ENCODE measurements at regions not wholly inside any gene's neighbourhood (a gene's known extent, or its start where the extent isn't known, plus 50 kb on each side); places are given as distances from the start of the nearest gene placed in this dataset.

GRCh38 chr4:55216863-55217635 is 91.7 kb upstream of the KDR start:
- DNase-seq = no peak
- Histone ChIP-seq H3K4me1 (ENCODE audit: insufficient read depth) (no peaks in the 10 kb centered on the region), H3K36me3 (no peaks in the 10 kb centered on the region), H3K27ac (no peak overlapping the region), H3K9me3 (no peaks in the 10 kb centered on the region), H3K27me3 (no peaks in the 10 kb centered on the region), H3K4me3 (no peak overlapping the region)
- 74 to 88% (median 81%) methylated on average over 4 of the region's 4 CpGs for WGBS, 3 donors
- TF ChIP-seq EP300 (IDR thresholded peaks at IDR 0.05) (no peak), POLR2A (IDR thresholded peaks at IDR 0.05) (no peak), CTCF (IDR thresholded peaks at IDR 0.05) (no peak)
- intact Hi-C loops (cut with DNase I) = no loop called here

- no peaks in the 10 kb centered on the region for H3K9me3 ChIP-seq
- 42 to 59% (median 57%) methylated on average over 5 of the region's 5 CpGs for WGBS, 3 donors
- no peaks in the 10 kb centered on the region for H3K27me3 ChIP-seq
- intact Hi-C loops (cut with DNase I) = no loop called here
- no peak for DNase-seq
- H3K27ac ChIP-seq = no peak overlapping the region
- no peaks in the 10 kb centered on the region for H3K4me1 ChIP-seq (ENCODE audit: insufficient read depth)
- H3K36me3 ChIP-seq = no peaks in the 10 kb centered on the region
- H3K4me3 ChIP-seq = no peak overlapping the region
- no peak for TF ChIP-seq EP300 (IDR thresholded peaks at IDR 0.05)
- TF ChIP-seq CTCF (IDR thresholded peaks at IDR 0.05) = no peak
- no peak for TF ChIP-seq POLR2A (IDR thresholded peaks at IDR 0.05)
Measured at GRCh38 chr4:55218041-55218440, 92.6 kb upstream of the KDR start.

- Histone ChIP-seq H3K36me3 (no peaks in the 10 kb centered on the region), H3K27me3 (no peaks in the 10 kb centered on the region), H3K4me1 (ENCODE audit: insufficient read depth) (no peaks in the 10 kb centered on the region), H3K9me3 (no peaks in the 10 kb centered on the region), H3K27ac (no peak overlapping the region), H3K4me3 (no peak overlapping the region)
- 88 to 93% (median 89%) methylated on average over 2 of the region's 2 CpGs for WGBS, 3 donors
- no peak for DNase-seq
- intact Hi-C loops (cut with DNase I) = no loop called here
- TF ChIP-seq POLR2A (IDR thresholded peaks at IDR 0.05) = no peak
- no peak for TF ChIP-seq EP300 (IDR thresholded peaks at IDR 0.05)
- TF ChIP-seq CTCF (IDR thresholded peaks at IDR 0.05) = no peak
Measured at GRCh38 chr4:55237839-55238238, 108.2 kb upstream of the SRD5A3 start.

GRCh38 chr4:55238407-55238806 is 107.6 kb upstream of the SRD5A3 start:
- H3K36me3 ChIP-seq = no peaks in the 10 kb centered on the region
- TF ChIP-seq CTCF (IDR thresholded peaks at IDR 0.05) (no peak), POLR2A (IDR thresholded peaks at IDR 0.05) (no peak), EP300 (IDR thresholded peaks at IDR 0.05) (no peak)
- no peak overlapping the region for H3K4me3 ChIP-seq
- intact Hi-C loops (cut with DNase I) = no loop called here
- H3K27ac ChIP-seq = no peak overlapping the region
- no peaks in the 10 kb centered on the region for H3K9me3 ChIP-seq
- no peaks in the 10 kb centered on the region for H3K27me3 ChIP-seq
- DNase-seq = no peak
- 83 to 92% (median 91%) methylated on average over 2 of the region's 2 CpGs for WGBS, 3 donors
- H3K4me1 ChIP-seq (ENCODE audit: insufficient read depth) = no peaks in the 10 kb centered on the region

Measured in ovary (tissue), 7 donors.